Fibroblast of villous mesenchyme (primary cell): ENCODE measurements at regions not wholly inside any gene's neighbourhood (a gene's known extent, or its start where the extent isn't known, plus 50 kb on each side); places are given as distances from the start of the nearest gene placed in this dataset.

Experiments used
- DNase-seq: peaks from one replicate; pipeline ENCODE4 v3.0.0-alpha.2; 2010; ENCODE audit warnings: low read depth
- H3K4me3 ChIP-seq: 2 replicates; pipeline ENCODE4 v1.5.1; 2011; ENCODE audit warnings: low read depth, mild to moderate bottlenecking, low read length
- CTCF ChIP-seq: IDR thresholded peaks from 2 replicates; pipeline ENCODE4 v1.5.1; 2012; ENCODE audit warnings: low read depth, mild to moderate bottlenecking, low read length; ENCODE audit not compliant: insufficient read depth

- no peak overlapping the region for H3K4me3 ChIP-seq
- DNase-seq, result no peak
- no peak for TF ChIP-seq CTCF
Measured at GRCh38 chr5:173739741-173740140, 123.3 kb upstream of the BOD1 start.

- no peak for TF ChIP-seq CTCF
- no peak for DNase-seq
- no peak overlapping the region for H3K4me3 ChIP-seq
Measured at GRCh38 chr5:173740400-173740799, 124.0 kb upstream of the BOD1 start.

DNA sequence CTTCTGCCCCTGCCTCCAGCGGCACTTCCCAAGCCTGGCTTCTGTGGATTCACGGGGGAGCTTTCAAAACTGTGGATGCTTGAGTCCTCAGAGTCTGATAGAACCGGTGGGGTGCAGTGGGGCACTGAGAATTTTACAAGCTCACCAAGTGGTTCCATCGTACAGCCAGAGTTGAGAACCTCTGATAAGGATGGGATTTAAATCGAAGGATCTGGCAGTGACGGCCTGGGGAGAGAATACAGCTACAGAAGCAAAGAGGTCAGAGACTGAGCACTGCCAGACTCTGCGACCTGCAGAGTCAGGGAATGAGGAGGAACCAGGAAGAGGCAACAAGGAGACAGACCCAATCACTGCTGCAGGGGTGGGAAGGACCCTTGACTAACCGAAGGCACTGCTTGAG, 124.6 kb upstream of the BOD1 start:
- H3K4me3 ChIP-seq, result no peak overlapping the region
- no peak for DNase-seq
- no peak for TF ChIP-seq CTCF

DNA sequence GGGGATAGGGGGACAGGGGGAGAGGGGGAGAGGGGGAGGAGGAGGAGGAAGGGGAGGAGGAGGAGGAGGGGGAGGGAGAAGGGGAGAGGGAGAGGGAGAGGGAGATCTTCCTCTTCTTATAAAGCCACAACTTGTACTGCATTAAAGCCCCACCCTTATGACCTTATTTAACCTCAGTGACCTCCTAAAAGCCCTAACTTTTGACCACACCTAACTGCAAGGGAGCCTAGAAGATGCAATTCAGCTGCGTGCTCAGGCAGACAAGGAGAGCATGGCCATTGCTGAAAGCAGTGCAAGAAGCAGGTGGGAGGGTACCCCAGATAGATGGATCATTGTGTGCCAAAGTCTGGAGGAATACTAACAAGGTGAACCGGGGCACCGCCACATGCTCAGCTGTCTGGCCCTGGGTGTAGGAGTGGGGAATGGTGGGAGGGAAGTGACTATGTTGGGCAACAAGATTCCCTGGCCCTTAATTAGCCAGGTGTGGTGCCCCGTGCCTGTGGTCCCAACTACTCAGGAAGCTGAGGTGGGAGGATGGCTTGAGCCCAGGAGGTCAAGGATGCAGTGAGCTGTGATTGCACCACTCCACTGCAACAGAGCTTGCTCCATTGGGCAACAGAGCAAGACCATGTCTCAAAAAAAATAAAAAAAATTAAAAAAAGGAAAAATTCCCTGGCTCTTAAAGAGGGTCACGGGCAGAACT, 125.4 kb upstream of the BOD1 start:
- DNase-seq, result no peak
- H3K4me3 ChIP-seq, result no peak overlapping the region
- no peak for TF ChIP-seq CTCF

DNA sequence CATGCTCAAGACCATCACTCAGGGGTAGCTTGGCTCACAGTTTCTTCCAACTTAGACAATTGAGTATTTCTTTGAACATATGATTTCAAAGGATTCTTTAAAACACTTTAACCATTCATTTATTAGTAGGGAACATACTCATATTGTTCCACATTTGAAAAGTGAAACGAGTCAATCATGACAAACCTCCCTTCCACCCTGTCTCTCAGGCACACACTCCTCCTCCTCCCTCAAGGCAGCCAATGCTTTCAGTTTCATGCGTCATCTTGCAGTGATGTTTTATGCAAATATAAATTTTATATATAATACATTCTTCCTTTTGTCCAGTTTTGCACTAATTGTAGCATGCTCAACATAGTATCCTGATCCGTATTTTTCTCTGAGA, 126.0 kb upstream of the BOD1 start:
- TF ChIP-seq CTCF, result no peak
- DNase-seq, result no peak

DNA sequence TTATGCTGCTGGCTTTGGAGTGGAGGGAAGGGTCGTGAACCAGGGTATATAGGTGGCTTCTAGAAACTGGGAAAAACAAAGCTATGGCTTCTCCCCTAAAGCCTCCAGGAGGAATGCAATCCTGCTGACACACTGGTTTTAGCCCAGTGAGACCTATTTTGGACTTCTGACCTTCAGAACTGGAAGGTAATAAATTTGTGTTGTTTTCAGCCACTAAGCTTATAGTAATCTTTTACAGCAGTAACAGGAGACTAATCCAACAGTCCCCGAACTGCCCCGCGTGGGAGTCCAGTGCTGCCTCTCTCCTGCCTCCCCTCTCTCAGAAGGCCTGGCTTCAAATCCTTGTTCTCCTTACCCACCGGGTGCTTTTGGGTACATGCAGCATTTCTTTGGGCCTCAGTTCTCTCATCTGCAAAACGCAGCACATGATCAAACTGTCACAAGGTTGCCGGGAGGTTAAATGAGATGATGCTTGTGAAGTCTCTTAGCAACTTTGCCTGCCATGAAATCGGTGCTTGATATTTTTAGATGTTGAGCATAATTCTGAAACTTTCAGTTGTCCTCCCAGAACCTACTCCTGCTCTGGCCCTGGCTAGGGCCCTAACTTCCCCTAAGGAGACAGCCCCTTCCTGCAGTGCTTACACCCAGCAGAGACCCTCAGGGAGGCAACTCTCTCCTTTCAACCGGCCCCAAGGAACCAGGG, 127.3 kb upstream of the BOD1 start:
- no peak for TF ChIP-seq CTCF
- DNase-seq, result no peak
- H3K4me3 ChIP-seq, result no peak overlapping the region

More for the DNA sequence above, 126.0 kb upstream of the BOD1 start:
- H3K4me3 ChIP-seq, result no peak overlapping the region
